Fibroblast of villous mesenchyme (primary cell): ENCODE measurements at regions not wholly inside any gene's neighbourhood (a gene's known extent, or its start where the extent isn't known, plus 50 kb on each side); places are given as distances from the start of the nearest gene placed in this dataset.

ENCODE experiments used
- DNase-seq: peaks from one replicate; pipeline ENCODE4 v3.0.0-alpha.2; 2010; ENCODE audit warnings: low read depth
- H3K4me3 ChIP-seq: 2 replicates; pipeline ENCODE4 v1.5.1; 2011; ENCODE audit warnings: low read depth, mild to moderate bottlenecking, low read length
- TF ChIP-seq, protein P1 (sequence below): IDR thresholded peaks from 2 replicates; pipeline ENCODE4 v1.5.1; 2012; ENCODE audit warnings: low read depth, mild to moderate bottlenecking, low read length; ENCODE audit not compliant: insufficient read depth

DNA sequence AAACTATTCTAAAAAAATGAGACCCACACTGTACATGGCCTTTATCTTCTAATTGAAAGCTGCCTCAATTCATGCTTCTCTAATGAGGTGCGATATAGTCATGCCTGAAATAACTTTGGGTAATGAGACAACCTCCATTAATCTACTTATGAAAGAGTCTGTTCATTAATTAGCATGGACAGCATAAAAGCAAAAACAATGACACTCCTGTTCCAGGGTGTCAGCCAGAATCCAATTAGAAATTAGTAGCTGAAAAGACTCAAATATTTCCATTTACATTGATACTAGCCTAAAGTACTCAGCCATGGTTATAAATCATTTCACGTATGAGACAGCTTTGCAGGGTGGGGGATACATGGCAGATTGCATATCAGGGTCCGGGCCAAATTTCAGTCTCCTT is 288.7 kb downstream of the AKAIN1 start:
- H3K4me3 ChIP-seq, result no peak overlapping the region
- DNase-seq, result no peak
- TF ChIP-seq, protein P1, sequence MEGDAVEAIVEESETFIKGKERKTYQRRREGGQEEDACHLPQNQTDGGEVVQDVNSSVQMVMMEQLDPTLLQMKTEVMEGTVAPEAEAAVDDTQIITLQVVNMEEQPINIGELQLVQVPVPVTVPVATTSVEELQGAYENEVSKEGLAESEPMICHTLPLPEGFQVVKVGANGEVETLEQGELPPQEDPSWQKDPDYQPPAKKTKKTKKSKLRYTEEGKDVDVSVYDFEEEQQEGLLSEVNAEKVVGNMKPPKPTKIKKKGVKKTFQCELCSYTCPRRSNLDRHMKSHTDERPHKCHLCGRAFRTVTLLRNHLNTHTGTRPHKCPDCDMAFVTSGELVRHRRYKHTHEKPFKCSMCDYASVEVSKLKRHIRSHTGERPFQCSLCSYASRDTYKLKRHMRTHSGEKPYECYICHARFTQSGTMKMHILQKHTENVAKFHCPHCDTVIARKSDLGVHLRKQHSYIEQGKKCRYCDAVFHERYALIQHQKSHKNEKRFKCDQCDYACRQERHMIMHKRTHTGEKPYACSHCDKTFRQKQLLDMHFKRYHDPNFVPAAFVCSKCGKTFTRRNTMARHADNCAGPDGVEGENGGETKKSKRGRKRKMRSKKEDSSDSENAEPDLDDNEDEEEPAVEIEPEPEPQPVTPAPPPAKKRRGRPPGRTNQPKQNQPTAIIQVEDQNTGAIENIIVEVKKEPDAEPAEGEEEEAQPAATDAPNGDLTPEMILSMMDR, result no peak

DNA sequence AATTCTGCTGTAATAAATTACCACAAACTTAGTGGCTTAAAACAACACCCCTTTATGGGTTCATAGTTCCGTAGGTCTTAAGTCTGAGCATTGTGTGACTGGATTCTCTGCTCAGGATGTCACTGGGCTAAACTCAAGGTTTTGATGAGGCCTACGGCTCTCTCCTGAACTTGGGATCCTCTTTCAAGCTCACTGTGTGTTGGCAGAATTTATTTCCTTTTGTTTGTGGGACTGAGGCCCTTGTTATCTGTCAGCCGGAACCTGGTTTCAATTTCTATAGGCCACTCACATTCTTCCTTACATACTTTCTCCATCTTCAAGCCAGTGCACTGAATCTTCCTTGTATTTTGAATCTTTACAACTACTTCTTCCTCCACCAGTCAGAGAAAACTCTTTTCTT is 290.2 kb downstream of the AKAIN1 start:
- no peak for DNase-seq
- TF ChIP-seq, protein P1, result no peak
- no peak overlapping the region for H3K4me3 ChIP-seq

DNA sequence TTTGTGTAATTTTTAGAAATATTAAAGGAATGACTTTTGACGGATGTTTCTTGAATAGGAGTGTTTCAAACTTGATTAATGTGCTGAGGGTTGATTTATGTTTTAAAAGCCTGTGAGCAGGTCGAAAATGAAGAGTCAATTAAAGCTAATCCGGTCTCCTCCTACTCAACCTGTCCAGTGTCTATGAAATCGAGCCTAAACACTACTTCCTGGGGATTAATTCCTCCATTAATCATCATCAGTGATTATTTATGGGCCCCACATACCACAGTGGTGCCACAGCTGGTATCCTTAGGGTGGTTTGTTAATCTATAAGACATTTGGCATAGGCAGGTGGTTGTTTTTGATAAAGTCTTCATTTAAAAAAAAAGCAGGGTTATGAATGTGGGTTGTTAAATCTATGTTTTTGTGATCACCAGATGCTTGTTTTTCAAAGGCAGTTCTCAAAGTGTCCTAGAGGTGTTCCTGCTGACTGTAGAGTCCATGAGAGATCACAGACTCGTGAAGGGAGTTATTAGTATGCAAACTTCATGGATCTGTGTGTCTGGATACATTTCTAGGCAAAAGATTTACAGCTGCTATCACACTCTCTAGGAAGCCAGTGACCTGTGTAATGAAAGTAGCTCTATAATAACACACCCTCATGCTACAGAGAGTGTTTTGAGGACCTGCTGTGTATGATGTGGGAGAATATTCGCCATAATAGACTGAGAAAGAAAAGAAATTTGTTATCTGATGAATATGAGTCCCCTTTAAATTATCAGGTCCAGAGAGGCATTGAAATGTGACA is 308.6 kb downstream of the AKAIN1 start:
- TF ChIP-seq, protein P1, result no peak
- DNase-seq, result no peak
- no peak overlapping the region for H3K4me3 ChIP-seq

DNA sequence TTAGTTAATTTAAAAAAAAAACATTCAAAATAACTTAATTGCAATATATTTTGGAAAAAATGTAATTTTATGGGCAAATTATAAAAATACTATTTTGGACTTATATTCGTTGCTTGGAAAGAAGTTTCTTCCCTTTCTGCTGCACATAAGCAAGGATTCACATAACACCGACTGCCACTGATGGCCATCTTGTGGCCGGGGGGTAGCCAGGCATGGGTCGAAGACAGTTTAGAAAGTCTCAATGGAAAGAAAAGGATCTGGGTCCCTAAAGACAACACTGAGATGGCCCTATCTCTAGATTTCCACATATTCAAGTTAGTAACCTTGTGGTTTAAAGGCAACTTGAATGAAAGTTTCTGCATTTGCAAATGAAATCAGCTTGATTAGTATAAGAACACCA is 318.6 kb downstream of the AKAIN1 start:
- H3K4me3 ChIP-seq, result no peak overlapping the region

DNA sequence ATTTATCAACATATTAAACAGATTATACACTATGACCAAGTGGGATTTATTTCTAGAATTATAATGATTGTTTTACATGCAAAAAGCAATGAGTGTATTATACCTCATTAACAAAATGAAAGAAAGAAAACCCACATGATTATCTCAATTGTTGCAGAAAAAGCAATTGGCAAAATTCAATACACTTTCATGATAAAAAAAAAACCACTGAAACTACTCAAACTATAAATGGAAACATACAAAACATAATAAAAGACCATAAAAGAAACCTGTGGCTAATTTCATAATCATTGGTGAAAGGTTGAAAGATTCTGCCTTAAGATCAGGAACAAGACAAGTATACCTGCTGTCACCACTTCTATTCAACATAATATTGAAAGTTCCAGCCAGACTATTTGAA is 325.9 kb downstream of the AKAIN1 start:
- TF ChIP-seq, protein P1, result no peak
- H3K4me3 ChIP-seq, result no peak overlapping the region
- DNase-seq, result no peak

More for the DNA sequence above, 318.6 kb downstream of the AKAIN1 start:
- TF ChIP-seq, protein P1, result no peak
- DNase-seq, result no peak

DNA sequence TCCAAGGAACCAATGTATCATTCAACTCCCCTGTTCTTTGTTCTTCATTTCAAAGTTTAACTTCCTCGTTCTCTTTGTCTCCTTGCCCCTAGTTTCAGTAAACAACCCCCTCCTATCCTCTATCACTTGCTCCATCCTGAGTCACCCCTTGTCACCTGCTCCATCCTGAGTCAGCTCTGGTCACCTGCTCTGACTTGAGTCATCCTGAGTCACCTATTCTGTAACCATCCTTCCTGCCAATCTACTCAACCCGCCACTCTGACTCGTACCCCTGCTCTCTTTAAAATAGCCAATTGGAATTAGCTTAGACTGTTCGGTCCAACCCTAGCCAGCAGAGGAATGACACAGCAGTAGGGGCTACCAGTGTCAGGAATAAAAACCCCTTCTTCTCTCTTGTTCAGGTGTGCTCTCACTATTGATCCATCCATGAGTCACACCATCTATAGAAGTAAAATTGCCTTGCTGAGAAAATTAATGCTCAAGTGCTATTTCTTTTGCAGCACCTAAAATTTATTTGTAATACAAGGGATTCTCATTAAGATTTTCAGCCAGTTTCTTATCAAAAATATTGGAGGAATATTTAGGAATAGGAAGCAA is 326.8 kb downstream of the AKAIN1 start:
- TF ChIP-seq, protein P1, result no peak
- H3K4me3 ChIP-seq, result no peak overlapping the region
- DNase-seq, result no peak
